Sigmoid colon (tissue), 4 donors: ENCODE measurements at regions not wholly inside any gene's neighbourhood (a gene's known extent, or its start where the extent isn't known, plus 50 kb on each side); places are given as distances from the start of the nearest gene placed in this dataset.

Source experiments
- CTCF ChIP-seq, 4 experiments: fragments of 450-650 bp in 3 of 4; fragments of 200-600 bp in 1 of 4; IDR thresholded peaks; one replicate each; pipeline ENCODE4 v1.5.1; 2016 to 2019; ENCODE audit warnings: antibody characterized with exemption in 4 of 4, mild to moderate bottlenecking in 3 of 4, moderate library complexity in 2 of 4
- POLR2A ChIP-seq, 2 donors: fragments of 450-650 bp; IDR thresholded peaks; one replicate each; pipeline ENCODE4 v1.6.1; 2016; ENCODE audit warnings: antibody characterized with exemption in 2 of 2, mild to moderate bottlenecking in 2 of 2, moderate library complexity in 2 of 2
- POLR2AphosphoS5 ChIP-seq, 4 donors: sonication (generic); formaldehyde crosslinking; IDR thresholded peaks; one replicate each; pipeline ENCODE4 v1.6.1; 2017; ENCODE audit warnings: antibody characterized with exemption in 4 of 4

- TF ChIP-seq CTCF (IDR thresholded peaks at IDR 0.05) (no peak), POLR2AphosphoS5 (IDR thresholded peaks at IDR 0.05) (no peak), POLR2A (IDR thresholded peaks at IDR 0.05) (no peak)
These were observed 110.4 kb downstream of the HFE start for GRCh38 chr6:26197636-26197932.
